ENCODE measurements at regions not wholly inside any gene's neighbourhood (a gene's known extent, or its start where the extent isn't known, plus 50 kb on each side); places are given as distances from the start of the nearest gene placed in this dataset.

DNA sequence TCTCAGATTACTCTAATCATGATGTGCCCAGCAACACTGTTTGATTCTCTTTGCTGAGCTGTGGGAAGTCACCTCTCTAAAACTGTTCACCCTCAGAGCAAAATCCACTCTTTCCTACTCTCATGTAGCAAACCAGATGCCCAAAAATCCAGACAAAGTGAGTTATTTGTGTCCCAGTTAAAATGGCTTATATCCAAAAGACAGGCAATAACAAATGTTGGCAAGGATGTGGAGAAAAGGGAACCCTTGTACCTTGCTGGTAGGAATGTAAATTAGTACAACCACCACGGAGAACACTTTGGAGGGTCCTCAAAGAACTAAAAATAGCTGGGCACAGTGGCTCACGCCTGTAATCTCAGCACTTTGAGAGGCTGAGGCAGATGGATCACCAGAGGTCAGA lies 384.0 kb downstream of the HHIPL2 start:
- TF ChIP-seq RAD21 (conservative IDR thresholded peaks at IDR 0.05) (no peak), MXI1 (conservative IDR thresholded peaks at IDR 0.05; ENCODE audit: poor library complexity, severe bottlenecking) (no peak), EP300 (conservative IDR thresholded peaks at IDR 0.05; ENCODE audit: poor library complexity, severe bottlenecking) (no peak), TAF1 (IDR thresholded peaks at IDR 0.05; ENCODE audit: low read depth) (no peak), POLR2AphosphoS5 (IDR thresholded peaks at IDR 0.05) (no peak)
- no peaks in the 10 kb centered on the region for H3K9me3 ChIP-seq (ENCODE audit: low read length)

DNA sequence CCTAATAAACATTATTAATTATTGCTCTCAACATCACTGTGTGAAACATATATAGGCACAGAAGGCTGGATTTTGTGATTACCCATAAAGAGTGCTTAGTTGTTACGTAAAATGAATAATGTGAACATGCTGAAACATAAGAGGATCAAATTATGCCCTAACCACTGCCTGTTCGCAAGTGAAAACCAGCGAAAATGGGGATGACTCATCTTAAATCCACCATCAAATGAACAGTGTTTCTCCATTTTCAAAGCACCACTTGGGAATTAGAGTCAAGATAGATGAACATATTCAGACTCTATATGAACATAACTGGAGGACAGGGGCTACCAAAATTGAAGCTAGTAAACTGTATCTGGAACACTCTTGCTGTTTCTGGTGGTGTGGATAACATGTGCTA lies 386.2 kb downstream of the HHIPL2 start:
- no peaks in the 10 kb centered on the region for H3K79me2 ChIP-seq (replicated peaks; ENCODE audit: insufficient read depth, low read length)
- H3K9me2 ChIP-seq (ENCODE audit: insufficient read depth, low read length) = no peaks in the 10 kb centered on the region
- H3K4me3 ChIP-seq (ENCODE audit: low read length) = no peak overlapping the region
- no peak overlapping the region for H2AFZ ChIP-seq (ENCODE audit: low read depth, low read length)
- H3F3A ChIP-seq (ENCODE audit: insufficient read depth, low read length, poor library complexity, severe bottlenecking) = no peaks in the 10 kb centered on the region
- H3K27ac ChIP-seq (ENCODE audit: low read length) = no peak overlapping the region
- TF ChIP-seq RAD21 (conservative IDR thresholded peaks at IDR 0.05) (no peak), EZH2 (IDR thresholded peaks at IDR 0.05; ENCODE audit: borderline replicate concordance, insufficient read depth, low read length, poor library complexity, severe bottlenecking) (no peak), SMC3 (conservative IDR thresholded peaks at IDR 0.05; ENCODE audit: poor library complexity) (no peak), POLR2AphosphoS5 (IDR thresholded peaks at IDR 0.05) (no peak), EP300 (conservative IDR thresholded peaks at IDR 0.05; ENCODE audit: poor library complexity, severe bottlenecking) (no peak), TAF1 (IDR thresholded peaks at IDR 0.05; ENCODE audit: low read depth) (no peak), MXI1 (conservative IDR thresholded peaks at IDR 0.05; ENCODE audit: poor library complexity, severe bottlenecking) (no peak)
- TF ChIP-seq, protein P1, sequence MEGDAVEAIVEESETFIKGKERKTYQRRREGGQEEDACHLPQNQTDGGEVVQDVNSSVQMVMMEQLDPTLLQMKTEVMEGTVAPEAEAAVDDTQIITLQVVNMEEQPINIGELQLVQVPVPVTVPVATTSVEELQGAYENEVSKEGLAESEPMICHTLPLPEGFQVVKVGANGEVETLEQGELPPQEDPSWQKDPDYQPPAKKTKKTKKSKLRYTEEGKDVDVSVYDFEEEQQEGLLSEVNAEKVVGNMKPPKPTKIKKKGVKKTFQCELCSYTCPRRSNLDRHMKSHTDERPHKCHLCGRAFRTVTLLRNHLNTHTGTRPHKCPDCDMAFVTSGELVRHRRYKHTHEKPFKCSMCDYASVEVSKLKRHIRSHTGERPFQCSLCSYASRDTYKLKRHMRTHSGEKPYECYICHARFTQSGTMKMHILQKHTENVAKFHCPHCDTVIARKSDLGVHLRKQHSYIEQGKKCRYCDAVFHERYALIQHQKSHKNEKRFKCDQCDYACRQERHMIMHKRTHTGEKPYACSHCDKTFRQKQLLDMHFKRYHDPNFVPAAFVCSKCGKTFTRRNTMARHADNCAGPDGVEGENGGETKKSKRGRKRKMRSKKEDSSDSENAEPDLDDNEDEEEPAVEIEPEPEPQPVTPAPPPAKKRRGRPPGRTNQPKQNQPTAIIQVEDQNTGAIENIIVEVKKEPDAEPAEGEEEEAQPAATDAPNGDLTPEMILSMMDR (IDR thresholded peaks at IDR 0.05; ENCODE audit: poor library complexity, severe bottlenecking) = no peak
- TF ChIP-seq, protein P2, sequence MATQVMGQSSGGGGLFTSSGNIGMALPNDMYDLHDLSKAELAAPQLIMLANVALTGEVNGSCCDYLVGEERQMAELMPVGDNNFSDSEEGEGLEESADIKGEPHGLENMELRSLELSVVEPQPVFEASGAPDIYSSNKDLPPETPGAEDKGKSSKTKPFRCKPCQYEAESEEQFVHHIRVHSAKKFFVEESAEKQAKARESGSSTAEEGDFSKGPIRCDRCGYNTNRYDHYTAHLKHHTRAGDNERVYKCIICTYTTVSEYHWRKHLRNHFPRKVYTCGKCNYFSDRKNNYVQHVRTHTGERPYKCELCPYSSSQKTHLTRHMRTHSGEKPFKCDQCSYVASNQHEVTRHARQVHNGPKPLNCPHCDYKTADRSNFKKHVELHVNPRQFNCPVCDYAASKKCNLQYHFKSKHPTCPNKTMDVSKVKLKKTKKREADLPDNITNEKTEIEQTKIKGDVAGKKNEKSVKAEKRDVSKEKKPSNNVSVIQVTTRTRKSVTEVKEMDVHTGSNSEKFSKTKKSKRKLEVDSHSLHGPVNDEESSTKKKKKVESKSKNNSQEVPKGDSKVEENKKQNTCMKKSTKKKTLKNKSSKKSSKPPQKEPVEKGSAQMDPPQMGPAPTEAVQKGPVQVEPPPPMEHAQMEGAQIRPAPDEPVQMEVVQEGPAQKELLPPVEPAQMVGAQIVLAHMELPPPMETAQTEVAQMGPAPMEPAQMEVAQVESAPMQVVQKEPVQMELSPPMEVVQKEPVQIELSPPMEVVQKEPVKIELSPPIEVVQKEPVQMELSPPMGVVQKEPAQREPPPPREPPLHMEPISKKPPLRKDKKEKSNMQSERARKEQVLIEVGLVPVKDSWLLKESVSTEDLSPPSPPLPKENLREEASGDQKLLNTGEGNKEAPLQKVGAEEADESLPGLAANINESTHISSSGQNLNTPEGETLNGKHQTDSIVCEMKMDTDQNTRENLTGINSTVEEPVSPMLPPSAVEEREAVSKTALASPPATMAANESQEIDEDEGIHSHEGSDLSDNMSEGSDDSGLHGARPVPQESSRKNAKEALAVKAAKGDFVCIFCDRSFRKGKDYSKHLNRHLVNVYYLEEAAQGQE (IDR thresholded peaks at IDR 0.05; ENCODE audit: borderline replicate concordance) = no peak
- H3K4me2 ChIP-seq (ENCODE audit: low read length) = no peak overlapping the region
- H4K20me1 ChIP-seq (ENCODE audit: insufficient read depth) = no peaks in the 10 kb centered on the region
- no peaks in the 10 kb centered on the region for H3K27me3 ChIP-seq (ENCODE audit: insufficient read depth, low read depth, low read length)
- no peak overlapping the region for H3K9ac ChIP-seq (ENCODE audit: low read length)
- H3K36me3 ChIP-seq (ENCODE audit: insufficient read depth, low read length) = no peaks in the 10 kb centered on the region
- no peaks in the 10 kb centered on the region for H3K9me3 ChIP-seq (ENCODE audit: low read length)

More for the DNA sequence above, 384.0 kb downstream of the HHIPL2 start:
- H3F3A ChIP-seq (ENCODE audit: insufficient read depth, low read length, poor library complexity, severe bottlenecking) = no peaks in the 10 kb centered on the region
- H3K9me2 ChIP-seq (ENCODE audit: insufficient read depth, low read length) = no peaks in the 10 kb centered on the region
- no peaks in the 10 kb centered on the region for H3K79me2 ChIP-seq (replicated peaks; ENCODE audit: insufficient read depth, low read length)
- H3K27me3 ChIP-seq (ENCODE audit: insufficient read depth, low read depth, low read length) = no peaks in the 10 kb centered on the region
- no peaks in the 10 kb centered on the region for H4K20me1 ChIP-seq (ENCODE audit: insufficient read depth)
- H2AFZ ChIP-seq (ENCODE audit: low read depth, low read length) = no peak overlapping the region
- H3K27ac ChIP-seq (ENCODE audit: low read length) = no peak overlapping the region
- H3K4me2 ChIP-seq (ENCODE audit: low read length) = no peak overlapping the region
- no peak overlapping the region for H3K4me3 ChIP-seq (ENCODE audit: low read length)
- H3K36me3 ChIP-seq (ENCODE audit: insufficient read depth, low read length) = no peaks in the 10 kb centered on the region
- no peak overlapping the region for H3K9ac ChIP-seq (ENCODE audit: low read length)

All from neural cell (in vitro differentiated cells).